ENCODE measurements at regions not wholly inside any gene's neighbourhood (a gene's known extent, or its start where the extent isn't known, plus 50 kb on each side); places are given as distances from the start of the nearest gene placed in this dataset.

- DNase-seq, result peak; percentile 2
Observed at GRCh38 chr12:60043236-60043635, 447.4 kb downstream of the SLC16A7 start.

GRCh38 chr12:60052483-60052882 is 456.7 kb downstream of the SLC16A7 start:
- DNase-seq, result no peak

- no peak for DNase-seq
Observed at GRCh38 chr12:60059180-60059579, 463.4 kb downstream of the SLC16A7 start.

GRCh38 chr12:60066655-60067054 is 470.8 kb downstream of the SLC16A7 start:
- no peak for DNase-seq

GRCh38 chr12:60070552-60070951 is 474.7 kb downstream of the SLC16A7 start:
- DNase-seq, result no peak

- no peak for DNase-seq
Observed at GRCh38 chr12:60071759-60072191, 475.9 kb downstream of the SLC16A7 start.

- DNase-seq, result no peak
Observed at GRCh38 chr12:60072911-60073310, 477.1 kb downstream of the SLC16A7 start.

- peak; percentile 2 for DNase-seq
Observed at GRCh38 chr12:60075091-60075490, 479.3 kb downstream of the SLC16A7 start.

- no peak for DNase-seq
Observed at GRCh38 chr12:60078026-60078425, 482.2 kb downstream of the SLC16A7 start.

- DNase-seq, result no peak
Observed at GRCh38 chr12:60093428-60093827, 497.6 kb downstream of the SLC16A7 start.

- DNase-seq, result no peak
Observed at GRCh38 chr12:60094436-60094835, 498.6 kb downstream of the SLC16A7 start.

- DNase-seq, result no peak
Observed at GRCh38 chr12:60096727-60097126, 500.9 kb downstream of the SLC16A7 start.

- DNase-seq, result no peak
Observed at GRCh38 chr12:60100160-60100559, 504.3 kb downstream of the SLC16A7 start.

- DNase-seq, result no peak
Observed at GRCh38 chr12:60100852-60101251, 505.0 kb downstream of the SLC16A7 start.

GRCh38 chr12:60101715-60102114 is 505.9 kb downstream of the SLC16A7 start:
- no peak for DNase-seq

- DNase-seq, result no peak
Observed at GRCh38 chr12:60106214-60106613, 510.4 kb downstream of the SLC16A7 start.

GRCh38 chr12:60107992-60108391 is 512.2 kb downstream of the SLC16A7 start:
- no peak for DNase-seq

- no peak for DNase-seq
Observed at GRCh38 chr12:60112063-60112462, 516.2 kb downstream of the SLC16A7 start.

- no peak for DNase-seq
Observed at GRCh38 chr12:60112763-60113162, 516.9 kb downstream of the SLC16A7 start.

GRCh38 chr12:60114169-60114568 is 518.3 kb downstream of the SLC16A7 start:
- DNase-seq, result no peak

GRCh38 chr12:60119327-60119726 is 523.5 kb downstream of the SLC16A7 start:
- DNase-seq, result no peak

- DNase-seq, result no peak
Observed at GRCh38 chr12:60120199-60120598, 524.4 kb downstream of the SLC16A7 start.

- DNase-seq, result no peak
Observed at GRCh38 chr12:60123557-60123956, 527.7 kb downstream of the SLC16A7 start.

GRCh38 chr12:60137513-60137912 is 541.7 kb downstream of the SLC16A7 start:
- DNase-seq, result no peak

- DNase-seq, result no peak
Observed at GRCh38 chr12:60138526-60138925, 542.7 kb downstream of the SLC16A7 start.

- no peak for DNase-seq
Observed at GRCh38 chr12:60144395-60144794, 548.6 kb downstream of the SLC16A7 start.
